ENCODE measurements at regions not wholly inside any gene's neighbourhood (a gene's known extent, or its start where the extent isn't known, plus 50 kb on each side); places are given as distances from the start of the nearest gene placed in this dataset.

DNA sequence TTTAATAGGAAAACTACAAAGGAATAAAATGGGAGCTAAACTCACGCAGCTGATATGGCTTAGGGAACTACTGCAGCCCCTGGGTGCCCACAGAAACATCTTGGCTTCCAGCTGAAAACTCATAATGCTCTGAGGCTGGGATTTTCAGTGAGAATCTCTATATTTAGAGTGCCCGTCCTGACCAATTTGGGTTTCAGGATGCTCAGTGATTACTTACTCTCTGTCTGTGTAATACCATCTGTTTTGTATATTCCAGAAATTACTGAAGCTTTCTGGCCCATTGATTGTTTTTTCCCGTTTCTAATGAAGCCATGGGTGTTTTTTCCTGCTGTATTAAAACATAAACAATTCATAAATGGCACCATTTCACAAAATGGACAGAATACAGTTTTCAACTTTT is 50.6 kb upstream of the ZNF385D start:
- Mint-ChIP-seq H3K27ac (no peak overlapping the region), H3K27me3 (no peaks in the 10 kb centered on the region), H3K9me3 (peaks cover 2% of the 10 kb centered on the region), H3K4me3 (no peak overlapping the region), H3K4me1 (no peaks in the 10 kb centered on the region), H3K36me3 (ENCODE audit: low read depth) (no peaks in the 10 kb centered on the region)
- ChIA-PET CTCF (no interaction called here), POLR2A (no interaction called here)
- DNase-seq, result no peak

DNA sequence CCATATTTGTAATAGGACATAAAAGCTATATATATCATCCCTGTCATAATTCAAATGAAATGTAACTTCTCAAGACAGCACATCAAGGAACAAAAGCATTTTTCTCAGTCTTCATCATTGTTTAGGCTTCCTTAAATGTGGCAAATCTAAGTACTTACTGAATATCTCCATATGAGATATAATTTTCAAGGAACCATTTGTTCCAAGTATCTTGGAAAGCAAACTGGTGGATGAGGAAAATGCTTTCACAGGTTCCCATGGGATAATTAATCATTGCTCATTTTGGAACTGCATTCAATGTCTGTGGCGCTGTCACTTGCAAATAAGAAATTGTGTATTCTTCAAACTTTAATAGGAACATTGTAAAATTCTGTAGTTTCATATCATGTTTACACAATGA is 52.6 kb upstream of the ZNF385D start:
- H3K27me3 Mint-ChIP-seq, result no peaks in the 10 kb centered on the region
- H3K4me1 Mint-ChIP-seq, result no peaks in the 10 kb centered on the region
- H3K36me3 Mint-ChIP-seq (ENCODE audit: low read depth), result no peaks in the 10 kb centered on the region
- ChIA-PET POLR2A (no interaction called here), CTCF (no interaction called here)
- no peak overlapping the region for H3K4me3 Mint-ChIP-seq
- H3K9me3 Mint-ChIP-seq, result peaks cover 2% of the 10 kb centered on the region
- no peak overlapping the region for H3K27ac Mint-ChIP-seq
- no peak for DNase-seq

DNA sequence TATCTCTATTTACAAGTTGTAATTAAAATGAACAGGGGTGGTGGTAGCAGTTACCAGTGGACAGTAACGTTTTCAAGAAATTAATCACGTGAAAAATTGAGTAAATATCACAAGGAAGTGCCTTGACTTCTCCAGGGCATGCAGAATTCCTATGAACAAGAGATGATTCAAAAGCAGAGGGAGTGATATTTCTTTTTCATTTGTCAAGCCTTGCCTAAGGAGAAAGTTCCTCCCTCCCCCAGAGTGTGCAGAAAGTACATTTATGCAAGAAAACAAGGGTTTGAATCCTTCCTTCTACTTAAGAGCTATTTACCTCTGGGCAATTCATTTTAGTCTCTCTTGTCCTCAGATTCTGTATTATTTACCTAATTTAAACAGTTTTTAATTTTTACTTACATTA is 53.3 kb upstream of the ZNF385D start:
- no peak overlapping the region for H3K27ac Mint-ChIP-seq
- no peaks in the 10 kb centered on the region for H3K36me3 Mint-ChIP-seq (ENCODE audit: low read depth)
- POLR2A ChIA-PET, result no interaction called here
- no peak for DNase-seq
- H3K4me3 Mint-ChIP-seq, result no peak overlapping the region
- H3K27me3 Mint-ChIP-seq, result no peaks in the 10 kb centered on the region
- no peaks in the 10 kb centered on the region for H3K9me3 Mint-ChIP-seq
- no peaks in the 10 kb centered on the region for H3K4me1 Mint-ChIP-seq
- CTCF ChIA-PET, result no interaction called here

DNA sequence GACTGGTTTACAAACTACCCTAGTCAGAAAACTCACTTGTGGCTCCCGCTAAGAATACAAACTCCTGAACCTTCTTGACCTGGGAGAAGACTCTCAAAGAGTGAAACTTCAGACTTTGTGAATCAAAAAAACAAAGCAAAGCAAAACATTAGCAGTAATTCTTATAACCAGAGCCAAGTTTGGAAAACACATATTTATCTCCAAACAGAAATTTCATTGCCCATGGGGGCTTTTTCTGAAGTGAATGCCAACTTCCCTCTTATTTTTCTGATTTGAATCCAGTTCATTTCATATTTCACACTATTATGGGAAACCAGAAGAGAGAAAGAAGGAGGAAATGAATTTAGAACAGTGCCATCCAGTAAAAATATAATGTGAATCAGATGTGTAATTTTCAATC is 55.7 kb upstream of the ZNF385D start:
- ChIA-PET POLR2A (no interaction called here), CTCF (no interaction called here)
- Mint-ChIP-seq H3K9me3 (no peaks in the 10 kb centered on the region), H3K27me3 (no peaks in the 10 kb centered on the region), H3K27ac (no peak overlapping the region), H3K4me1 (no peaks in the 10 kb centered on the region), H3K4me3 (no peak overlapping the region), H3K36me3 (ENCODE audit: low read depth) (no peaks in the 10 kb centered on the region)
- DNase-seq, result no peak

DNA sequence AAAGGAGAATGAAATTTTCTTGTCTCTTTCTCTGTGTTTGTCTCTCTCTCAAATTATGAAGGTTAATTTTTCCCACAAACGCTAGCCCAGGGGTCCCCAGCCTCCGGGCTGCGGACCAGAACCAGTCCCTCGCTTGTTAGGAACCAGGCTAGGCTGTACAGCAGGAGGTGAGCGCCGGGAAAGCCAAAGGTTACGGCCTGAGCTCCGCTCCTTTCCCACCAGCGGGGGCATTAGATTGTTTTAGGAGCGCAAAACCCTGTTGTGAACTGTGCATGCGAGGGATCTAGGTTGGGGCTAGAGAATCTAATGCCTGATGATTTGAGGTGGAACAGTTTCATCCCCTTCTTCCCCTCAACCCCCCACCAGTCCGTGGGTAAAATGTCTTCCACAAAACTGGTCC is 74.7 kb upstream of the ZNF385D start:
- Mint-ChIP-seq H3K9me3 (no peaks in the 10 kb centered on the region), H3K4me3 (no peak overlapping the region), H3K27me3 (no peaks in the 10 kb centered on the region), H3K4me1 (no peaks in the 10 kb centered on the region), H3K27ac (no peak overlapping the region), H3K36me3 (ENCODE audit: low read depth) (no peaks in the 10 kb centered on the region)
- POLR2A ChIA-PET, result no interaction called here
- no peak for DNase-seq
- CTCF ChIA-PET, result no interaction called here

DNA sequence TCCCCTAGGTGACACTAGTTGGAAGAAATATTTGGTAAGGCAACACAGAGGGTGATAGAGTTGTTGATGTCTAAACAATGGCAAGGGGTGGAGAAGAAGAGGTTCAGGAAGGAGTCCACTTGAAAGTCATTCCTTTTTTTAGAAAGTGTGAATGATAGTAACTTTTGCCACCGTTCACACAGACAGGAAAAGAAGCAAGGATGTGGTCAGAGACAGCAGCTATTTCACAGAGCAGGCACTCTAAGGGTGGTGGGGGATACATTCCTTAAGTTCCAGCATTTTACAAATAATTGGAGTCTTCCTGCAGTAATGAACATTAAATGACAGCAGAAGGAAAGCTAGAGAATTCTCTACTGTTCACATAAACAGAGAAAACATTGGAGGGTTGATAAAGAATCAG is 75.4 kb upstream of the ZNF385D start:
- ChIA-PET CTCF (no interaction called here), POLR2A (no interaction called here)
- no peak overlapping the region for H3K4me3 Mint-ChIP-seq
- H3K27ac Mint-ChIP-seq, result no peak overlapping the region
- H3K27me3 Mint-ChIP-seq, result no peaks in the 10 kb centered on the region
- no peaks in the 10 kb centered on the region for H3K4me1 Mint-ChIP-seq
- no peak for DNase-seq
- H3K9me3 Mint-ChIP-seq, result no peaks in the 10 kb centered on the region
- H3K36me3 Mint-ChIP-seq (ENCODE audit: low read depth), result no peaks in the 10 kb centered on the region

DNA sequence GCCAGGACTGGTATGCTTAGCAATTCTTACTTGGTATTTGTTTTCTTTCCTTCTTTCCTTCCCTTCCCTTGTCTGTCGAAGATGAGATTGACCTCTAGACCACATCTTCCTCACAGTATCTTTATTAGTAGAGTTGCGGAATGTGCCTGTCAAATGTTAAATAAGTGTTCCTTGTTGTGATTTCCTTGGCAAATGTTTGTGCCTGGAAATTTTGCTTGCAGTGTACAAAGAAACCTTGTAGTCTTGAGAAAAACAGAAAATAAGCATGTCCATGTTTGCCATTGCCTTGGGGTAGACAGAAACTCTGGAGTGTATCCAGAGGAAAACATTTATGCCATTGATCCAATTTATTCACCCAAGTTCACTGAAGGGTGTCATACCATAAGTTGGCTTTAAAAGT is 79.5 kb upstream of the ZNF385D start:
- Mint-ChIP-seq H3K9me3 (no peaks in the 10 kb centered on the region), H3K4me3 (no peak overlapping the region), H3K27ac (no peak overlapping the region), H3K27me3 (no peaks in the 10 kb centered on the region), H3K4me1 (no peaks in the 10 kb centered on the region), H3K36me3 (ENCODE audit: low read depth) (no peaks in the 10 kb centered on the region)
- no peak for DNase-seq
- POLR2A ChIA-PET, result no interaction called here
- CTCF ChIA-PET, result no interaction called here

DNA sequence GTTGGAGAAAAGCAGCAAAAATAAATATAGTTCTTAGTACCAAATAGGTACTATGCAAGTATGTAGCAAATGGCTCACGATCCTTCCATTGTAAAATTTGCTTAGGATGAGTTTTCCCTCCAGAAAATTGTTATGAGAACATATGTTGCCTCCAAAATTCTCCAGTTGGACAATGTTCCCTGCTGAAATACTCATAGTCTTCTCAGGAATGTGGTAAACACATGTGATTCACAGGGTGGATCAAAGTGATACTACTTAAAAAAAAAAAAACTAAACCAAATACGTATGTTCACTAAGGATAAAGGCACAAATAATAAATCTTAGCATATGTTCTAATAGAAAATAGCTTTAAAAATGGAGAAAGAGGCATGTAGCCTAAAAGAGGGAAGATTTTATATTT is 84.3 kb upstream of the ZNF385D start:
- no peaks in the 10 kb centered on the region for H3K4me1 Mint-ChIP-seq
- no peak overlapping the region for H3K4me3 Mint-ChIP-seq
- no peaks in the 10 kb centered on the region for H3K27me3 Mint-ChIP-seq
- ChIA-PET CTCF (interaction anchor here (1.1 kb wide), 1 partner anchor 29 kb away, joined by 3 read pairs; no protein-coding TSS in a partner anchor), POLR2A (no interaction called here)
- no peaks in the 10 kb centered on the region for H3K36me3 Mint-ChIP-seq (ENCODE audit: low read depth)
- DNase-seq, result no peak
- H3K27ac Mint-ChIP-seq, result no peak overlapping the region
- peaks cover 3% of the 10 kb centered on the region for H3K9me3 Mint-ChIP-seq

DNA sequence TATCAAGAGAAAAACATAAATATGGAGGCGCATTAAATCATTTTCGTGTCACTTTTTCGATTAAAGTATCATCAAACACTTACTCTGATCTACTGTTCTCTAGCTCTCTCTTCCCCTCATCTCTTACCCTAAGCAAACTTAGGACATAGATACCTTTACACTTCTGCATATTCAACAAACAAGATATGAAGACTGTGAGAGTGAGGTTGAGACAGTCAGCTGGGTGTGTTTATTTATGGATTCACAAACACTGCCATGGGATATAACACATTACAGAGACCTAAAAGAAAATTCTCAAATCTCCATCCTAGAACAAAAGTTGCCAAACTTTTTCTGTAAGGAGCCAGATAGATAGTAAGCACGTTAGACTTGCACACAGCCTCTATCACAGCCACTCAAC is 85.2 kb upstream of the ZNF385D start:
- Mint-ChIP-seq H3K27ac (no peak overlapping the region), H3K4me1 (no peaks in the 10 kb centered on the region), H3K27me3 (no peaks in the 10 kb centered on the region), H3K36me3 (ENCODE audit: low read depth) (no peaks in the 10 kb centered on the region), H3K4me3 (no peak overlapping the region), H3K9me3 (peaks cover 6% of the 10 kb centered on the region)
- CTCF ChIA-PET, result no interaction called here
- DNase-seq, result no peak
- POLR2A ChIA-PET, result no interaction called here

DNA sequence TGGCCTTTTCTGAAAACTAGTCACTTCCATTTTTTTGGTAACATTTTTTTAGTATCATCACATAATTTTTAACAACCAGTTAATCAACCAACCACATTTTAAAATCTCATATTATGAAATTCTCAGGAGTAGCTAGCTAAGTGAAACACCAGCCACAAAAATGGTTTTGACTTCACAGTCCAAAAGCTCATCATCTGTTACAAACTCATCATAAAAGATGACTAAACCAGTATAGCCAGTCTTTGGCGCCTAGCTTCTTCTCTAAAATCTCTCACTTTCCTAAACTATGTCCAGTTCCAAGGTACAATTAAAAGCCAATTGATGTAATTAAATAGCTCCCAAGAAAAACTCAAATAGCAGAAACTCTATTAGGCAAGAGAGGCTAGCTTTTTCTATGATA is 88.2 kb upstream of the ZNF385D start:
- Mint-ChIP-seq H3K4me1 (no peaks in the 10 kb centered on the region), H3K9me3 (peaks cover 6% of the 10 kb centered on the region), H3K27ac (no peak overlapping the region), H3K27me3 (no peaks in the 10 kb centered on the region), H3K4me3 (no peak overlapping the region), H3K36me3 (ENCODE audit: low read depth) (no peaks in the 10 kb centered on the region)
- DNase-seq, result no peak
- POLR2A ChIA-PET, result no interaction called here
- CTCF ChIA-PET, result no interaction called here

DNA sequence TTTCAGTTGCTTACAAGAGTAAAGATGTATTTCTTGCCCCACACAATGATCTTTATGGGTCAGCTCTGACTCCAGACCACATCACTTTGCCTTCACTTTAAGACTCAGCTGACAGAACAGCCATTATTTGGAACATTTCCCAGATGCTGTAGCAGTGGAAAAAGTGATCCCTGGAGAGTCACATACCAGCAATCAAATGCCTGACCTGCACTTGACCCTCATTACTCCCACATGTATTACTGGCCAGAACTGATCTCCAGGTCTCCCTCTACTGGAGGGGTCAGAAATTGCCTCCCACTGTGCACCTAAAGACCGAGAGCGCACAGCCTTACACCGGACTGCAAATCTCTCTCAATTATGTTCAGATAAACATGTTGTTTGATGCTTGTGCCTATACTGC is 88.6 kb upstream of the ZNF385D start:
- POLR2A ChIA-PET, result no interaction called here
- H3K27ac Mint-ChIP-seq, result no peak overlapping the region
- H3K36me3 Mint-ChIP-seq (ENCODE audit: low read depth), result no peaks in the 10 kb centered on the region
- no peak for DNase-seq
- no peaks in the 10 kb centered on the region for H3K4me1 Mint-ChIP-seq
- no peaks in the 10 kb centered on the region for H3K27me3 Mint-ChIP-seq
- H3K4me3 Mint-ChIP-seq, result no peak overlapping the region
- CTCF ChIA-PET, result no interaction called here
- peaks cover 6% of the 10 kb centered on the region for H3K9me3 Mint-ChIP-seq

DNA sequence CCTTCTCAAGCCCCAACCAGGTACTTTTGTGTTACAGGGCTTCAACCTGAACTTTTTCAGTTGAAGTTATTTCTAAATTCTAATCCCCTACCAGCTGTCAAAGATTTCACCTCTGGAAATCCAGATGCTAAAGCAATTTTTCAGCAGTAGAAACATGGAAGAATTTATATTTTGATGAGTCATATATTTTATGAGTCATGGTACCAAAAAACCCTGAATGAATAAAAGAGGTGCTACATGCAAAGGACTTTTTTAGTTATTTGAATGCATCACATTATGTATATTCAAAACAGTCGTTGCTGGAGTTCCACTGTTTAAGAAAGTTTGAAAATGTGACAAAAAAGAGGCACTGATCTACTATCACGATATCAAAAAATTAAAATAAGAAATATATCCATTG is 96.0 kb upstream of the ZNF385D start:
- Mint-ChIP-seq H3K4me3 (no peak overlapping the region), H3K36me3 (ENCODE audit: low read depth) (no peaks in the 10 kb centered on the region), H3K4me1 (no peaks in the 10 kb centered on the region), H3K9me3 (no peaks in the 10 kb centered on the region), H3K27me3 (no peaks in the 10 kb centered on the region), H3K27ac (no peak overlapping the region)
- POLR2A ChIA-PET, result no interaction called here
- CTCF ChIA-PET, result no interaction called here
- no peak for DNase-seq

DNA sequence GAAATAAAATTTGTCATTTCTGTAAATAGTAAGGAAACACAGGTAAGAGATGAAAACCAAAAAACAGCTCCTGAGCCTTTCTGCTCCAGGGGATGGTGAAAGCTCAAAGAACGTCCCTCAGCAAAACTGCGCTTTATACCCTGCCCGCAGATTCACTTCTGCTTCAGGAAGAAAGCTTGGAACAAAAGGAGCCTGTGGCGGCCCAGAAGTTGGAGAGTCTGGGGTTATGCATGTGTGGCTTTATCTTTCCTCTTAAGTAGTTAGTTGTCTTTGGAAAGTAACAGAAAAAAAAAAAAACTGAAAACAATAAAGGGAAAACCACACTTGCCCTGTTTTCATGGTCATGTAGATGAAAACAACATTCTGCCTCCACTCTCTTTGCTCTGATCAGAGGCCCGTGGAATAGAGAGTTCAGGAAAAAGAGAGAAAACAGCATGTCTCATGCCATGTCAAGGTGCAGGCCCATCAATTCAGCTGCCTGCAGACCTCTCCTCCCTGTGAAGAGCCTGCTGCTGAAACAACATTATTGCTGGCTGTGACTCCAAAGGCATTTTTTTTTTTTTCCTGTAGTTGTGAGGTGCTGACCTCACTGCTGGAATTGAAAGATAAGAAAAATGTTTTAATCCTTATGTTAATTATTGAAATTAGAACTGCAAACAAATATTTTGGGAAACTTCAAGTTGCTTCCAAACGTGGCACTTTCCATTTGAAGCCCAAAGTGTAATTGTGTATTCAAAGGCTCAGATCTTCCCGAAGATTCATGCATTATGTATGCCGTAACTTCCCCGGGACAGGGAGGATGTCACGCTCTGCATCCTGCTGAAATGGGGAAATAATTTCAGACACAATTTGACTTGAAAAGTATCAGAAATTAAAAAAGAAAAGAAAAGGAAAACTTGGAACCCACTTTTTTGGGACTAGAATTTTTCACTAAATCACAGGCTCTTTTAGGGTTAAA is 108.4 kb upstream of the ZNF385D start:
- no peaks in the 10 kb centered on the region for H3K4me1 Mint-ChIP-seq
- peaks cover 2% of the 10 kb centered on the region for H3K9me3 Mint-ChIP-seq
- no peaks in the 10 kb centered on the region for H3K27me3 Mint-ChIP-seq
- no peak for DNase-seq
- ChIA-PET POLR2A (no interaction called here), CTCF (no interaction called here)
- no peak overlapping the region for H3K4me3 Mint-ChIP-seq
- no peak overlapping the region for H3K27ac Mint-ChIP-seq
- no peaks in the 10 kb centered on the region for H3K36me3 Mint-ChIP-seq (ENCODE audit: low read depth)

DNA sequence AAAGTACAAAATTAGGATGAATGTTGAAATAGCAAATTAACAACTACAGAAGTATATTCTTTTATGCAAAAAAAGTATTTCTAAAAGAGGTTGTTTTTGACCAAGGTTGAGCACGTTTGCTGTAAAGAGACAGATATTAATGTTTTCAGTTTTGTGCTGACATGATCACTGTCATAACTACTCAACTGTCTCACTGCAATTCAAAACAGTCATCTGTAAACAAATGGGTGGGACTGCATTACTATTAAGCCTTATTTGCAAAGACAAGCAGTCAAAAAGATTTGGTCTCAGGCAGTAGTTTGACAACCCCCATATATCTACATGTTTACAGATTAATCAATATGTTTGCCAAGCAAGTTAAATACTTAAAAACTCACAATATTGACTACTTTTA is 109.1 kb upstream of the ZNF385D start:
- Mint-ChIP-seq H3K9me3 (peaks cover 2% of the 10 kb centered on the region), H3K27me3 (no peaks in the 10 kb centered on the region), H3K36me3 (ENCODE audit: low read depth) (no peaks in the 10 kb centered on the region), H3K4me3 (no peak overlapping the region), H3K4me1 (no peaks in the 10 kb centered on the region), H3K27ac (no peak overlapping the region)
- POLR2A ChIA-PET, result no interaction called here
- no peak for DNase-seq
- CTCF ChIA-PET, result no interaction called here

Measured in activated CD4-positive, alpha-beta T cell treated with anti-CD3 and anti-CD28 coated beads, Interleukin-2, amount 10 ng/mL, durations not matched to agents 7 days and 5 days (primary cell).